HepG2 (cell line): ENCODE measurements at regions not wholly inside any gene's neighbourhood (a gene's known extent, or its start where the extent isn't known, plus 50 kb on each side); places are given as distances from the start of the nearest gene placed in this dataset.

Source experiments
- ARID5B ChIP-seq: IDR thresholded peaks from 2 replicates; pipeline ENCODE4 v1.4.0; 2020; ENCODE audit warnings: mild to moderate bottlenecking, missing genetic modification reagents
- ATAD3A ChIP-seq: sonication (generic); formaldehyde crosslinking; IDR thresholded peaks from 2 replicates; pipeline ENCODE4 v1.4.0; 2020; ENCODE audit warnings: missing genetic modification reagents
- CEBPB ChIP-seq: IDR thresholded peaks from 2 replicates; pipeline ENCODE4 v1.6.1; 2011; ENCODE audit warnings: low read depth, low read length, improper control_type of control experiment, borderline replicate concordance
- DZIP1 ChIP-seq: sonication (generic); formaldehyde crosslinking; IDR thresholded peaks from 2 replicates; pipeline ENCODE4 v1.5.0; 2020; ENCODE audit warnings: mild to moderate bottlenecking, missing genetic modification reagents
- GATAD2A ChIP-seq: IDR thresholded peaks from 2 replicates; pipeline ENCODE4 v1.6.1; 2016
- GLI4 ChIP-seq: sonication (generic); formaldehyde crosslinking; IDR thresholded peaks from 2 replicates; pipeline ENCODE4 v1.5.1; 2020; ENCODE audit warnings: missing genetic modification reagents, mild to moderate bottlenecking, moderate library complexity, borderline replicate concordance
- HOXA7 ChIP-seq: sonication (generic); formaldehyde crosslinking; IDR thresholded peaks from 2 replicates; pipeline ENCODE4 v1.8.1; 2022; ENCODE audit warnings: mild to moderate bottlenecking, missing genetic modification reagents, moderate library complexity
- REL ChIP-seq: sonication (generic); formaldehyde crosslinking; conservative IDR thresholded peaks from 2 replicates; pipeline ENCODE4 v1.8.0; 2022; ENCODE audit warnings: mild to moderate bottlenecking, missing genetic modification reagents, moderate library complexity
- TGIF2 ChIP-seq: IDR thresholded peaks from 2 replicates; pipeline ENCODE4 v1.6.1; 2016; ENCODE audit warnings: control low read depth, missing compliant biosample characterization
- TRIM22 ChIP-seq: fragments of 450-650 bp; IDR thresholded peaks from 2 replicates; pipeline ENCODE4 v1.6.1; 2017
- ZNF33B ChIP-seq: sonication (generic); formaldehyde crosslinking; IDR thresholded peaks from 2 replicates; pipeline ENCODE4 v1.5.1; 2020; ENCODE audit warnings: mild to moderate bottlenecking, missing genetic modification reagents
- ZNF446 ChIP-seq: sonication (generic); formaldehyde crosslinking; IDR thresholded peaks from 2 replicates; pipeline ENCODE4 v1.5.0; 2020; ENCODE audit warnings: mild to moderate bottlenecking, missing genetic modification reagents
- ZNF589 ChIP-seq: sonication (generic); formaldehyde crosslinking; conservative IDR thresholded peaks from 2 replicates; pipeline ENCODE4 v1.8.0; 2022; ENCODE audit warnings: mild to moderate bottlenecking, moderate library complexity, missing genetic modification reagents
- ZNF605 ChIP-seq: sonication (generic); formaldehyde crosslinking; IDR thresholded peaks from 2 replicates; pipeline ENCODE4 v1.8.0; 2022; ENCODE audit warnings: mild to moderate bottlenecking, missing genetic modification reagents
- ZXDC ChIP-seq: sonication (generic); formaldehyde crosslinking; IDR thresholded peaks from 2 replicates; pipeline ENCODE4 v1.5.0; 2020; ENCODE audit warnings: mild to moderate bottlenecking, missing genetic modification reagents

- TF ChIP-seq ARID5B (peak; percentile 37; the same call in 1 of the 2 replicates), GLI4 (CRISPR knock-in tag) (no peak), ATAD3A (CRISPR knock-in tag) (no peak), DZIP1 (CRISPR knock-in tag) (no peak), ZXDC (no peak), ZNF589 (no peak), ZNF605 (CRISPR knock-in tag) (no peak), TGIF2 (CRISPR knock-in tag) (no peak), HOXA7 (CRISPR knock-in tag) (no peak), CEBPB (no peak), ZNF33B (CRISPR knock-in tag) (no peak), ZNF446 (CRISPR knock-in tag) (no peak), REL (CRISPR knock-in tag) (no peak), TRIM22 (no peak), GATAD2A (CRISPR knock-in tag) (peak; percentile 40; the same call in 1 of the 2 replicates)
These were observed 1380.1 kb downstream of the SUCLG1 start (continued) for GRCh38 chr2:83079007-83079406.
